ENCODE measurements at regions not wholly inside any gene's neighbourhood (a gene's known extent, or its start where the extent isn't known, plus 50 kb on each side); places are given as distances from the start of the nearest gene placed in this dataset.

DNA sequence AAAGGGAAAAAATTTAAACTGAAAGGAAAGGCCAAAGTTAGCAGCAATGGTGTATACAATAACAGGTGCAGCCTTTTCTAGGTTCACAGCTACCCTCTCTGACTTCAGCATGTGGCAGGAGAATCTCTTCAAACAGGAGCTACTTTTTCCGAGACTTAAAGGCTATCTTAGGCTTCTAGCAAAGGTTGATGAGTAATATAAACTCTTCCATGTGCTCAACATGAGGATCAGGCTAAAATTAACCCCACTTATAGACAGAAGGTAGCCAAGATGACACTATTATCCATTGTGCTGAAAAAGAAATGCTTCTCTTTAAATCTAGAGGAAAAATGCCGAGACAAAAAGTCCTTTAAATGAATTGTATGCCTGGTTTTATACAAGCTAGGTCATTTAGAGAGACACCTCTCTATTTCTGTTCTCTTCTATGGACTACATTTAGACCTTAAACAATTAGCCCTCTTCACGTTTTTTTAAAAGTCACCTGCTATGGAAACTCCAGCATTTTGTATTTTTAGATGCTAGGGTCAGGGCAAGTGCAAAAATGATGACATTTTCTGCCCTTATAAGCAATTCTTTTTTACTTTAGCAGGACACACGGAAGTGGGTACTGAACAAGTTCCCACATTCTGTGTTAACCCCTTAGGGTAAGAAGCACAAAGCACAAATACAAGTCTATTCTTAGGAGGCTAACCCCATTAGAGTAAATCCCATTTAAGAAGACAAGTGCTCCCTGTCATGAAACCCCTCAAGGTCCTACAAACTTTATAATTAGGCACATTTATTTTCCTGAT, 216.8 kb upstream of the CITED2 start:
- no peak for DNase-seq

DNA sequence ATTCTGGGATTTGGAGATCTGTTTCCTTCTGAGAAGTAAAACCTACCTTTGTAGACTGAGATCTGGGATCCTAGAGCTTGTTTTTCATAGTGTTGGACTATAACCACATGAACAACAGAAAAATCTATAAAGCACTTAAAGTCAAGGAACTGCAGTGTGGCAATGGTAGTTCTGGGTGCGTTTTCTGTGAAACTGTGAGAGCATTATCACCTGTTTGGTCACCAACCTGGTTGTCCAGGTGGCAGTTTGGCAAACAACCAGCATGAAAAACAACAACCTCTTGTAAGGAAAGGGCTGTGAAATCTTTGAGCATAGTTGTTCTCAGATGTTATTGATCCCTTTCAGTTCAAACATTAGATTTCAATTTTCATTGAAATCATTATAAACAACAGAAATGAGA, 215.8 kb upstream of the CITED2 start:
- DNase-seq = no peak

DNA sequence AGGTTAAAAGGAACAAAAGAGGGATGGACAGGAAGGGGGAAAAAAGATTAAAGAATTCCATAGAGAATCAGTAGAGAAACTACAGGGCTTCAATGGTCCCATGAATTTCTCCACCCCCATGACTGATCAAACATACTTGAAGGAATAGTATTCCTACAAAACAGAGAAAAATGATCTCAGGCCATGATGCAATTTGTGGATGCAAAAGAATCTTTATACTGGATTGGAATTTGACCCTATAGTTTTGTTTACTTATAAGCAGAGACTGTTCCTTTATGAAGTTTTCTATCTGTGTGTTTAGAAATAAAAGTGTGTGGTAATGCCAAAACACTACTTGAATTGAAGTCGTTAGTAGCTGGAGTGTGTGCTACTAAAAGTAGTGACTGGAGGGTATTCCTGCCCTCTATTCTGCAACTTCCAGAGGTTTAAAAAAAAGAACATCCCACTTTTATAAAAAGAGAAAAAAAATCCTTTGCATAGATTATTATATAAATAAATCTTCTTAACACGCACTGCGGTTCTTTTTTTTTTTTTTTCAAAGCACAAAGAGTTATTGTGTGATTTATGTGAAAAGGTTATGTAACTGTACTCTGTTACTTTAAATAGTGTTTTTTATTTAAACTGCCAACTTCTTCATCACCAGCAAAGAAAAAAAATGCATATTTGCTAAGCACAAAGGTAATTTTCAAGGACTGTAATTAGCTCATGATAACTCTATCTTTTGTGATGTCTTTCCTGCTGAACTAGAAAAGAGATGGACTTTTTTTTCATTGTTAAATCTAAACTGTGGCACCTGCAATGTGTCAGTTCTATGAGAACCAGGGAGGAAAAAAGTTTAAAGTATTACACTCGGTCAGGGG, 214.5 kb upstream of the CITED2 start:
- no peak for DNase-seq

DNA sequence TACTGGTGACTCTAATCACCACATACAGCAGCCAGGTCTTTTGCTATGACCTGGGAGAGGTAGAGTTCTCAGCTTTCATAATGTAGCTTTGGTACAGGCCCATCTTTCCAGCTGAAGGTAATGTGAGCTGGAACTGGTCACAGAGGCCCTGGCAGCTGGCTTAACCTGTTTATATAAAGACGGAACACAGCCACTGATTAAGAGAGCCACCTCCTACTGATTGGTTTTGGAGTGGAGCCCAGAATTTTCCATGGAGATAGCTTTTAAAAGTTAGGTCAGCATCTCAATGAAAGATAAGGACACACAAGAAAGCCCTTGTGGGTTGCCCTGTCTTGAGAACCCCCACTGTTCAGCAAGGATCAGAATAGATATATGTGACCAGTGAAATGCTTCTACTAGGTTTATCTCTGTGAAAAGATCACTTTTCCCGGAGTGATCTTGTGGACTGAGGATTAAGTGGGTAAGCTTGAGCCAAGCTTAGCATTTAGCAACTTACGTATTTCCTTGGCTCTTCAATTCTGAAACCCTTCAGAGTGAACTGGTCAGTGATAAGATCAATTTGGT, 213.7 kb upstream of the CITED2 start:
- DNase-seq = no peak

DNA sequence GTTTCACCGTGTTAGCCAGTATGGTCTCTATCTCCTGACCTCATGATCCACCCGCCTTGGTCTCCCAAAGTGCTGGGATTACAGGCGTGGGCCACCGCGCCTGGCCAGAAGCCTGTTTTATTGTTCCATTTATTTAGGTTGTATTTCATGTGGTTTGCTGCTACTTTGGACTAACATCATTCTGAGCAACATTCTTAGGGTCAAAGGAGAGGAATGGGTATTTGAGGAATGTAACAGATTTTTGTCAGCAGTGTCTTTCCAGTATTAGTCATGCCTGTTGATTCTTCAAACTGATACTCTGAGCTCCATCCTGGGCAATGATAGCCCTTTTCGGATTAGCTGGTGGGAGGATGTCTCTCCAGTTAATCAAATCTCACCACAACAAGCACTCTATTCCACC, 213.0 kb upstream of the CITED2 start:
- no peak for DNase-seq

DNA sequence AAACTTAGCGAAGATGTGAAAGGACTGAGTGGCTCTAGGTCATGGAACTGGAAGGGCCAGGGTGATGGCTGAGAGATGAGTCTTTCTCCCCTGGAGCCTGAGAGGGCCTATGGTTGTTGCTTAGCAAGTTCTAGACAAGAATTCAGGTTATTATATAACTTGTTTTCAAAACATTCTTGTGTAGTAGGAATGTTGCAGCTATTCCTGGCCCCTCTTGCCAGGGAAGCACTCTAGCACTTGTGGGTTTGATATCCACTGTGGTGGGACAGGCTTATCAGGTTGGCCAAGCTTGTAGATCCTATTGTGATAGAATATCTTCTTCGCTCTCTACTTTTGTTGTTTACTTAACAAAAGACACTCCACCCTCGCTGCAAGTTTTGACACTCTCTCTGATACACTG, 211.8 kb upstream of the CITED2 start:
- no peak for DNase-seq

DNA sequence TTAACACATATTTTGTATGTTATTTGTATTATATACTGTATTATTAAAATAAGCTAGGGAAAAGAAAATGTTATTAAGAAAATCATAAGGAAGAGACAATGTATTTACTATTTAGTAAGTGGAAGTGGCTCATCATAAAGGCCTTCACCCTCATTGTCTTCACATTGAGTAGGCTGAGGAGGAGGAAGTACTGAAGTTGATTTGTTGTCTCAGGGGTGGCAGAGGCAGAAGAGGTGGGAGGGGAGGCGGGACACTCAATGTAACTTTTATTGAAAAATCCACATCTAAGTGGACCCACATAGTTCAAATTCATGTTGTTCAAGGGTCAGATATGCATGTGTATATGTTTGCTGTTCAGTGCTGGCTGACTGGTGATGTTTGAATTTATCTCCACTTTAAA, 210.2 kb upstream of the CITED2 start:
- DNase-seq = no peak

DNA sequence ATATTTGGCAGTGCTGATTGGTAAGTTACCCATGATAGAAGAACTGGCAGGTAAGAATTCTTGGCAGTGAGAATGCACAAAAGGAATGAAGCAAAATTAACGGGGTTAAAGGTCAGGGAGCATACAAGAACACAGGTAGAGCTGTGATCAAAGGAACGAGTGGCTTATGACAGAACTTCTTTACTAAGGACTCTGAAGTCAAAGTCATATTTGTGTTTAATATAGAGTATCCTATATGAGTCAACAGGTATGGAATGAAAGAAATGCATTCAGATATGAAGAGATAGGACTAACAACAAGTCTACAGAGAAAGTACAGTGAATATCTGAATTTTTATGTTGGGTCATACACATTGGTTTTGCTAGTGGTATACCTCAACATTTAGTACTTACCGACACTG, 209.0 kb upstream of the CITED2 start:
- no peak for DNase-seq

DNA sequence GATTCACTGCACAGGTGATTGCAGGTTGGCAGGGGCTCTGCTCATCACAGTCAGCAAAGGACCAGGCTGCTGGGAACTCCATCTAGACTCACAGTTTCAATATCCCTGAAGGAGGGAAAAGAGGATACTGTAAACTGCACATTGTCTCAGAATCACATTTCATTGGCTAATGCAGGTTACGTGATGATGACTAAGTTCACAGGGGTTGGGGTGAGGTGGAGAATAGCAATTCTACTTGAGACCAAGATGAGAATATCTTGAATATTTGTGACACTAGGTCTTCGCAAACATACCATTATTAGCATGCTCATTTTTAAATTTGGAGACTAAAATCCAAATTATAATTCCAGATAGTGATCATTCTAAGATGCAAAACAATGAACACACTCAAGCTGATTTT, 208.5 kb upstream of the CITED2 start:
- DNase-seq = no peak

DNA sequence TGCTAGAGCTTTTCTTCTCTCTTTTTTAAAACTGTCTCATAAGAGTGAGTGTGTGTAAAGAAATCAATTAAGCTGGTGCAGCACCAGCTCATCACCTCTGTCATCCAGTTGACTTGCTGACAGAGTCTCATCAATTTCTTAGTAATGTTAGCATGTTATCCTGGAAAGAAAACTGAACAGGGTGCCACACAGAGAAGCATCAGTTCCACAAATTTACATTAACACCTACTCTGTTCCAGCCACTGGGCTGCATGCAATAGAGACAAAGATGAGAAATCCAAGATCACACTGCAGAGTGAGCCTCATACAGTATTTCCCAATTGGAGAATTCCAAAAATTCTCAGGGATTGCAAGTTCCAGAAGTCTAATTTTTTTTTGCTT, 207.0 kb upstream of the CITED2 start:
- DNase-seq = no peak

DNA sequence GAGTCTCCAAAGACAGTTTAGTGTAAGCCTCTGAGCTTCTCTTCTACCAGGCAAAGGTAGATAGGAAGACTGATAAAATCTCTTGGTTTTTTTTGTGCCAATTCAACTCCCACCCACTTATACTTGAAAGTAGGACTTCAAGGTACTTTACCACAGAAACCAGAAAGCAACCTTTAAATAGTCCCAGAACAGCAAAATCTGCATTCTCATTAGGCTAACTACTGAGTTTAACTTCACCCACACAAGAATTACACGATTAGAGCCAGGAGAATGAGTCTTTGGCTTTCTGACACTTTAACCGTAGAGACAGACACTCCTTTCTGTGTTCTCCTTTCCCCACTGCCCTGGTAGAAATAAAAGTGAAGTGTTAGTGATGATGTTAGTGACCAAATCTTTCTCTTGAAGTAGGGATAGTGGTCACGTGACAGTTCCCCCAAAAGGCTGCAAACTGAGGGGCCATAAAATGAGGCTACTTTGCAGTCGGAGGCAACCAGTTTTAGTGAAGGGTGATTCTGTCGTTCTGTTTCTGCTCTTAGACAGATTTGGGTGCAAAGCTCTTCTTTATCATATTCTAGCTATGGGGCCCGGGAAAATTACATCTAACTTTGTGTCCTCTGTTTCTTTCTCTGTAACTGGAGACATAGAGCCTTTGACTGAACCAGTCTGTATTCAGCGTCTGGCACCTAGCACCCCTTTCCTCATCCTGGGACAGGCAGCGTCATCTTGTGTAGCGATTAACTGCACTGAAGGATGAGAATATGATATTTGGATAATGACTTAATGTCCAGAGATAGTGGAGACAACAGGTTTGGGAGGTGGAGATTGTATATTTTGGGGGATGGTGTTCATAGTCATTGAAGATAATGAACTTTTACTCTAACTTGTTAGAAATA, 206.4 kb upstream of the CITED2 start:
- DNase-seq = no peak

DNA sequence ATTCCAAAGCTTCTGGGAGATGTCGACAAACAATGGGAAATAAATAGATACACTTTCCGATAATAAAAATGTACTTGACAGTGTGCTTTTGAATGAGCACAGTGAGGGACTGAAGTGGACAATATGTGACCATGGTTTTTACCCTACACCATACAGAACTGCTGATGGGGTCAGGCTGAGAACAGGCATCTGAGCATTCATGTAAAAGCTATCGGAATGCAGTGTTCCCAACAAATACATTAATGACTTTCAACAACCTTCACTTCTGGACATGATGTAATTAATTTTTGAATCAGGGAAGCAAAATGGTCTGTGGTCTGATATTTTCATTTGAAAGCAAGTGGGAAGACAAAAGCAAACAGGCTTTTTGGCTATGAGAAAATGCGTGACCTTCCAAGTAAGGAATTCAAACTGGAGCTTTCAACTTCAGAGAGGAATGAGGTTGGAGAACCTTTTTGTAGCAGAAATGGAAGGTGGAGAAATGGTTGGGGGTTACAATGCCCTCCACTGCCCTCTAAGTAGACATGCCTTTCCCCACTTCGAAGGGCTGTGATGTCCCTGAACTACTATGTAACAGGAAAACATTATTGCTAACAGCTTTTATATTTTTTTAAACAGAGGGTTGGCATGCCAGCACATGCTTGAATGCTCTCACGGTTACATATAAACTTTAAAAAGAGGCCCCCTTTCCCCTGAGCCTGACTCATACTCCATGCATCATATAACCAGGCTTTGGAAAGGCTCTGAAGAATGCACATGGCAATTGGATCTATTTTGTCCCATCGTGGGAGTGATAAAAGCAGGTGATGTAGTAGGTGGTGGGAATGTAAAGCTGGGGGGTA, 203.5 kb upstream of the CITED2 start:
- no peak for DNase-seq

DNA sequence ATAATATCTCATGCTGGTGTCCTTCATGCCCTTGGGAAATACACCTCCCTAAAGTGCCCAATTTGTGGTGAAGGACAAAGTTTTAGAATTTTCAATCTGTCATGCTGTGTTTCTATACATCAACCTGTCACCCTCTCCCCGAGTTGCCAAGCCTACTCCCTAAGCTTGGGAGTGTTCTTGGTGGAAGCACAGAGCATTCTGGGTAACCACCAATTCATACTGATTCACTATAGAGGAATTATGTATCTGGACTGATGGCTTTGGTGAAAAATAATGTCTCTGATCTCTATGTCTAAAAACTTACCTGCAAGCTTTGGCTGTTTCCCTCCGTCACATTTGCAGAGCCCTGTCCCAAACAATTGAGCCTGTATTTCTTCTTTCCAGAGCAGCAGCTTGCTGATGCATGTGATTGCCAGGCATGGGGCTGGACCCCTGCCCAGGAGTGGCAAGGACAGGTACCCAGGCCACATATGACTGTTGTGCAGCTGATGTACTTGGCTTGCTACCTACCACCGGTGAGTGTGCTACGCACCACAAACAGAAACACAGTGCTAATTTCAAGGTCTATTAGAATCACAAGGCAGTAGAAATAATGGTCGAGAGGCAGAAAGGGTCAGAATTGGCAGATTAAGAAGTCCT, 202.8 kb upstream of the CITED2 start:
- DNase-seq = no peak

DNA sequence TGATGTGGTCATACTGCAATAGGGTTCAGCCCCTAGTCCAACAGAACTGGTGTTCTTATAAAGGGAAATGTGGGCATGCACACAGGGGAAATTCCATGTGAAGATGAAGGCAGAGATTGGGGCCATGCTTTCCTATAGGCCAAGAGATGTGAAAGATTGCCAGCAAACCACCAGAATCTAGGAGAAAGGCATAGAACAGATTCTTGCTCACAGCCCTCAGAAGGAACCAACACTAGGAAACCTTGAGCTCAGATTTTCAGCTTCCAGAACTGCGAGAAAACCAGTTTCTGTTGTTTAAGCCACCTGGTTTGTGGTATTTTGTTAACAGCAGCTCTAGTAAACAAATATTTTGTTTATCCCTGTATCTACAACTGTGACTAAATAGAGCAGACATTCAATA, 197.6 kb upstream of the CITED2 start:
- no peak for DNase-seq

DNA sequence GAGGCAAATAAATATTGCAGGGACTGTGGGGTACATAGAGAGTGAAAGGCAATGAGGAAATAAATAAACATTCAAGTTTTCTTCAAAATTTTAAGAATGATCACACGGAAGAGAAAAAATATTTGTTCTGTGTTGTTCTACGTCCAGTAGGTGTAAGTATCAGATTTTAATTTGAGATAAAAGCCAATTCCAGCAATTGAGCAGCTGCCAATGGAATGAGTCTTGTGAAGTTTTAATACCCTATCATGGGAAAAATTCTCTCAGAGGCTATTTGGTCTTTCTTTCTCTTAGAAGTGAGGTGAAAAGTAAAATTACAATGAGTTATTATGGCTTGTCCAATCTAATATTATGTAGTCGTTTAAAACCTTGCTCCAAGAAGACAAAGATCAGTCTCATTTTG, 195.7 kb upstream of the CITED2 start:
- no peak for DNase-seq

DNA sequence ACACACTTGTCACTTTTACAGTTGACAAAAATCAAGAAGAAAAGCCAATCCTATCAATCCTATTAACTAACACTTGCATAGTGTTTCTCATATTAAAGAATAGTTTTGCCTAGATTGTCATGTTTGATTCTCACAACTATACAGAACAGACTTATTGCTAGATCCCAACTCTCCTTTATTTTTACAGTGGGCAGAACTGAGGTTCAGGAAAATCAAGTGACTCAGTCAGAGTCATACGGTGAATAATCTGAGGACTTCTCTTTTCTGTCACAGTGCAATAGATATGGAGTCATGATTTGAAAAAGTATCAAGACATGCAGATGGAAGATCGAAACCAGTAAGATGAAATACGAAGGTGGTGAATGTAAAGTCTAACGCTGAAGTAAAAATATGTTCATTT, 195.1 kb upstream of the CITED2 start:
- no peak for DNase-seq

DNA sequence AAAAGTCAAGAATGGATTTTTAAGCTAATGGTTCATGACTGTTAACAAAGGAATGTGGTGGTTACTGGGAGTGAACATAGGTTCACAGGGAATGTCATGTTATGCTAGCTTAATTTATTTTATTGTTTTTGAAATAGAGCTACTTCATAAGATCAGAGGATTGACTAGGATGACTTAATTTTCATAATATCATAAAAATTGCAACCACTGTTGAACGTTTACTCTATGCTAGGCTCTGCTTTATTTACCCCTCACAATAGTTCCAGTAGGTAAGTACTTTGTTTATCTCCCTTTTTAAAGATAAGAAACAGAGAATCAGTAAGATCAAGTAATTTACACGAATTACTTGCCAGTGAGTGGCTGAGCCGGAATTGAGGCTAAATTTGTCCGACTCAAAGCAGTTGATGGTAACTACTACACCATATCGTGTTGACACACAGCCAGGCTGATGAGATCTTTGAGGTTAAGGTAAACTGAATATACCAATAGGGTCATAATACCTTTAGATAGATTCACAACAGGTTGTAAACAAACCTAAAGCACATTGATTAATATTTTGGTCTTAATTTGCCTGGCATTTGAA, 194.6 kb upstream of the CITED2 start:
- no peak for DNase-seq

DNA sequence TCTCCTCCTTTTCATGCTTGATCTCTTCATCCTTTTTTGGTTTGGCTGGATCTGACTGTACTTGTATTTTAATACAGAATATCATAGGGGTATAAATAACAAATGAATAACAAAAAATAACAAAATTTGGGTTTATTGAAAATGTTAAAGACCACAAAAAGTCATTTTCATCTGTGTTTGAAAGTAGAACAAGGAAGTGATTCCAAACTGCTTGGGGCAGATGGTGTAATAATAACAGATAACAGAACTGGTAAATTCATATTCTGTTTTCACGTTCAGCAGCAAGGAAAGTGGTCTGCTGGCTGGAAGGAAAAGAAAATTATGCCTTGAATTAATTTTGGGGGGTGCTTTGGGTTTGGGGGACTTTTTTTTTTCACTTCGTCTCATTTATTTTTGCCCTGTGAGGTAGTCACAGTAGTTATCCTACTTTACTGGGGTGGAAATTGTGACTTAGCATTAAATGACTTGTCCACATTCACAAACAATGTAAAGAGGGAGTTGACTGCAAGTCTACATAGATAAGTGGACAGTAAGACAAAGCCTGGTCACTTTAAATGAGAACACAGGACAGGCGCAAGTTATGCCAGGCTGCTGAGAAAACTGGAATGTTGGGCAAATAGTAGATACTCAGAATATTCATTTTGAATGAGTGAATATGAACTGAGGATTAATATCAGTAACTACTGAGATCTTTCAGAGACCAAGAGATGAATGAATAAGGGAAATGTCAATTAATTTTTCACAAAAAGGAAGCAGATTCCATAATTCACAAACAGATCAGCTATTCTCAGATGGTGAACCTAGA, 193.9 kb upstream of the CITED2 start:
- no peak for DNase-seq

DNA sequence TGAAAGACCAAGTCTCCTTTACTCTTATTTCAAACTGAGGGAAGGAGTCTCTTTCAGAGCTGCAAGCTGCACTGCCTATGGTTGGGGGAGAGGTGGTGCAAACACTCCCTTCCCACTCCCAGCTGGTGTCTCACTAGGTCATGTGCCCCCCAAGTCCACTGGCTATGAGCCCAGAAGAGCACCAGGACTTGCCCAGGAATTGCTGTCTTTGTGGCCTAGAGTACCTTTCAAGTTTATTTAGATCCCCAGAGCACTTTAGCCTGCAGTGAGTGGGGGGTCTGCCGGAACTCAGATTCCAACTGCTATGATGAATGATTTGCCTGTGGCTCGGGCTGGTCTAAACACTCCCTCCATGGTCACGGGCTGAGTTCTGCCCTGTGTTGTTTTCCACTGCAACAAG, 192.6 kb upstream of the CITED2 start:
- DNase-seq = no peak

DNA sequence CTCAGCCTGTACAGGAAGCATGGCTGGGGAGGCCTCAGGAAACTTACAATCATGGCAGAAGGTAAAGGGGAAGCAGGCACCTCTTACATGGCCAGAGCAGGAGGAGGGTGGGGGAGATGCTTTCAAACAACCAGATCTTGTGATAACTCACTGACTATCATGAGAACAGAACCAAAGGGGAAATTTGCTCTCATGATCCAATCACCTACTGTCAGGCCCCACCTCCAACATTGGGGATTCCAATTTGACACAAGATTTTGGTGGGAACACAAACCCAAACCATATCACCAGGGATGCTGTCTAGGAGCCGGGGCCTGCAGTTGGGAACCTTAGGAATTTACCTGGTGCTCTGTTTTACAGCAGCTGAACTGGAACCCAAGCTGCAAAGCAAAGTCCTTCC, 191.1 kb upstream of the CITED2 start:
- DNase-seq = no peak
